Adrenal gland (tissue), 5 donors: ENCODE measurements at regions not wholly inside any gene's neighbourhood (a gene's known extent, or its start where the extent isn't known, plus 50 kb on each side); places are given as distances from the start of the nearest gene placed in this dataset.

Experiments
- CTCF ChIP-seq, 6 experiments: fragments of 450-650 bp in 4 of 6; fragments of 200-600 bp in 2 of 6; sonication (generic) in 1 of 6; IDR thresholded peaks; 1 replicate in 5 of 6; 2 replicates in 1 of 6; pipeline versions ENCODE4 v1.5.1 to v1.8.0; 2016 to 2021; ENCODE audit warnings: antibody characterized with exemption in 6 of 6, mild to moderate bottlenecking in 2 of 6, moderate library complexity in 1 of 6
- POLR2A ChIP-seq, 2 donors: fragments of 450-650 bp; IDR thresholded peaks; one replicate each; pipeline ENCODE4 v1.6.1; 2017; ENCODE audit warnings: antibody characterized with exemption in 2 of 2, mild to moderate bottlenecking in 2 of 2, moderate library complexity in 1 of 2
- donor health status: DM: no; HTN: no; CAD: no.

- TF ChIP-seq CTCF (IDR thresholded peaks at IDR 0.05) (no peak), POLR2A (IDR thresholded peaks at IDR 0.05) (no peak)
These were observed 557.9 kb downstream of the DIPK2A start for GRCh38 chr3:144529566-144529965.
